HG03469 (cell line): ENCODE measurements at regions not wholly inside any gene's neighbourhood (a gene's known extent, or its start where the extent isn't known, plus 50 kb on each side); places are given as distances from the start of the nearest gene placed in this dataset.

Experiments used
- ATAC-seq: cut with Tn5 transposase; IDR thresholded peaks from one replicate; pipeline ENCODE4 v1.9.1; 2021; ENCODE audit warnings: mild to moderate bottlenecking, moderate library complexity, moderate number of reproducible peaks; ENCODE audit not compliant: unreplicated experiment

- ATAC-seq: no peak
Observed at GRCh38 chr16:51405361-51405760, 254.3 kb upstream of the SALL1 start.

GRCh38 chr16:51404386-51404785 lies 253.3 kb upstream of the SALL1 start:
- no peak for ATAC-seq

DNA sequence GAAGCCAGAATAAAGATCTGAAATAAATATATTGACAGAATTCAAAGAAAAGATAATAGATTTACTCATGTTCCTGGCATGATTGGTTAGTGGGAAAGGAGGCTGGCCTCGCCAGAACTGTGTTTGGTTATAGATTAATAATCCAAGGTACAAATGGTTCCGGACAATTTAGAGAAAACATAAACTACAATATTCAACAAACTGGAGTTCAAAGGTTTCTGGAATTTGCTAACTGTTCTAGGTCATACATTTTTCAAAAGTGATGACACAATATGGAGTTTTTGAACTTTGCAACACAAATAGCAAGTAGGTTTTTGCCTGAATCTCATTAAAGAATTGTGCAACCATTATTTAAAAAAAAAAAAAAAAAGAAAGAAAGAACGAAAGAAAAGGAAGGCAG lies 251.7 kb upstream of the SALL1 start:
- ATAC-seq: no peak

DNA sequence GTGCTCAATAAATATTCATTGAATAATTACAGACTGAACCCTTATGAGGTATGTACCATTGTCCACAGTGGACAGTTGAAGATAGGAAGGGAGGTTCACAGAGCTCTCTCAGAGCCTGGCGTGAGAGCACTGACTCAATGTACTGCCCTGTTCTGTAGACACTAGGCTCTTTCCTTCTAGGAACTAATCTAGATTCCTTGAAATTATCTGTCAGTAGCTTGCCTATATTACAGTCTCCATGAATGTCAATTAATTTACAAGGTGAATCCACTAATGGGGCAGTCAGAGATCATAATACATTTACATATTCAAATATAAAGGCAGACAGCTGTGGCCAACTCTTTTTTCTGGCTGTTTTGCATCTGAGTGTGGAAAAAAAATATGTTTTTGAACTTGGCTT lies 251.2 kb upstream of the SALL1 start:
- no peak for ATAC-seq

- no peak for ATAC-seq
Observed at GRCh38 chr16:51401673-51402072, 250.6 kb upstream of the SALL1 start.

DNA sequence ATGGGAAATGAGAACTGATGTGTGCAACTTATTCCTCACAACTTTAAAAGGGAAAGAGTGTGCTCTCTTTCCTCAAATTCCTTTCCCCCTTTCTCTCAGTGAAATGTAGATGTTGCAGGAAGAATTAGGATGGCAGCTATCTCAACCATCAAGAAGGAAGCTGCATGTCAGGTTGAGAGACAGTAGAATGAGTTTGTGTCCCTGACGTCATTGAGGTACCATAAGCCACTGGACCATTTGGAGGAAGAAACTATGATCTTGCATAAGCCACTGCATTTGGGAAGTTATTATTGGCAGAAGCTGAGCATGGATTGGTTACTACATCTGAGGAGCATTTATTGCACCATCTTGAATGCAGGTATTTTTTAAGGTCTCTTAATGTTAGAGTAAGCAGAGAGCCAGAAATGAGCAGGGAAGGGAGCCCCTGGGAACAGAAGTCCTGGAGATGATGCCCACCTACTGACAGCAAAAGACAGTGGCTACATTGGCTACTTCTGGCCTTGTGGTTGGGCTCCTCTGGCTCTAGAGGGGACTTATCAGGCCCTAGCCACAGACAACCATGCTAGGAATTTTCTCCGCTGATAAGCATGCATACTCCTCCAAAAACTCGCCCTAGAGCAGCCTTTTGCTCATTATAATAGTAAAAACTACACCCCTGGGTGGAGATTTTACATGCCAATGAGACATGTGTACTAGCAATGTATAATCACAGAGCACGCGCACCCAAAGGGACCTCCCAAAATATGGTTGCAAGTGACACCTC lies 249.0 kb upstream of the SALL1 start:
- no peak for ATAC-seq

- no peak for ATAC-seq
Observed at GRCh38 chr16:51394421-51394820, 243.4 kb upstream of the SALL1 start.

- no peak for ATAC-seq
Observed at GRCh38 chr16:51393381-51394005, 242.4 kb upstream of the SALL1 start.

DNA sequence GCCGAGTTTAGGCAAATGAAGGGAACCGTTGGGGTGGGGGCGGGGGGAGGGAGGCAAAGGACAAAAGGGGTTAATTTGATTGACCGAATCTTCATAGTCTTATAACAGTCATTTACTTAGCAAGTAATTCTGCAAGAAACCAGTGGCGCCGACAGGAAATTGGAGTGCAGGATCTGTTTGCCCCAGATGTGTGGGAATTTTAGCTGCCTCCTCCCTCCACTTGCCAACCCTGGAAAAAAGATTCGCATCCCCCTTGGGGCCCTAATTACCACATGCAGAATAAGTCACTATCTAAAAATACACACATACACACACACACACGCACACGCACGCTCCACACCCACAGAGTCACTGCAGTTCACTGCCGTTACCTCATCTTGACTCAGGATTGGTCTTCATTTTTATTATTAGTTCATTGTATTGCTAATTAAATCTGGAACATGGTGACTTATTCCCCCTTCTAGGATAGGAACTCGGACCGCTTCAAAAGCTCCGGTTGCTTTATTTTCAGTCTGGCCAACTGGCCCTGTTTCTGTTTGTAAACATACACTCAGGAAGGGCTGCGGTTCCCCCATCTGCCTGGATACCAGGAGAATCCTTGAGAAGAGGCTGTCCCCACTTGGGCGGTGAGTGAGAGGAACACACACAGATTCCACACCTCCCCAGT lies 241.6 kb upstream of the SALL1 start:
- ATAC-seq: no peak

- ATAC-seq: no peak
Observed at GRCh38 chr16:51391798-51392511, 240.9 kb upstream of the SALL1 start.

GRCh38 chr16:51390877-51391276 lies 239.8 kb upstream of the SALL1 start:
- no peak for ATAC-seq

DNA sequence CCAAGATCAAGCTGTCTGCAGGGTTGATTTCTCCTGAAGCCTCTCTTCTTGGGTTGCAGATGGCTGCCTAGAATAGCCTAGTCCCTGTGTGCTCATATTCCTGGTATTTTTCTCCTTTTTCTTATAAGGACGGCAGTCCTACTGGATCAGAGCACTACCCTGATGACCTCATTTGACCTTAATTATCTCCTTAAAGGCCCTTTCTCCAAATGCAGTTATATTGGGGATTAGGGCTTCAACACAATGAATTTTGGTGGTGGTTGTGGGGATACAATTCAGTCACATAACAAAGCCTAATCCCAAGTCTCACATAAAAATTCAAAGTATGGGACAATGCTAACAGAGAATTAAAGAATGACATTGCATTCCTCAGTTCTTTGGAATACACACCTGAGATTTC lies 238.8 kb upstream of the SALL1 start:
- ATAC-seq: no peak

DNA sequence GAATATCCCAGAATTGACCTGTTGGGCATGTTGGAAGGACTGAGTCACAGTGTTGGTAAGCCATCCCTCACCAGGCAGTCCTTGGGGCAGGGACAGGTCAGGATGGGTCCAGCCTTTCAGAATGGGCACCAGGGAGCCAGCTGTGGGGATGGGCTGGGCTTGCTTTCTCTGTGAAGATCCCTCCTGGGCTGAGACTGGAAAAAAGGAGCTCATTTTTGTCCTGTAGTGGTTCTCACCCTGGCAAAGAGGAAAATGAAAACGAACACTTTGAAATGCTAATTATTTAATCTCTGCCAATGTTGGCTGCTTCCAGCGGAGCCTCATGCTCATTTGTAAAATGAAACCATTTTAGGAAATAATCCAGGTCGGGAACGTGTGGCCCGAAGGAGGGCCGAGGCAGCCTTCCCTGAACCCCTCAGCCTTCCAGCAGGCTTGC lies 237.5 kb upstream of the SALL1 start:
- ATAC-seq: no peak

GRCh38 chr16:51383909-51384308 lies 232.8 kb upstream of the SALL1 start:
- ATAC-seq: no peak

GRCh38 chr16:51382940-51383339 lies 231.9 kb upstream of the SALL1 start:
- ATAC-seq: no peak

DNA sequence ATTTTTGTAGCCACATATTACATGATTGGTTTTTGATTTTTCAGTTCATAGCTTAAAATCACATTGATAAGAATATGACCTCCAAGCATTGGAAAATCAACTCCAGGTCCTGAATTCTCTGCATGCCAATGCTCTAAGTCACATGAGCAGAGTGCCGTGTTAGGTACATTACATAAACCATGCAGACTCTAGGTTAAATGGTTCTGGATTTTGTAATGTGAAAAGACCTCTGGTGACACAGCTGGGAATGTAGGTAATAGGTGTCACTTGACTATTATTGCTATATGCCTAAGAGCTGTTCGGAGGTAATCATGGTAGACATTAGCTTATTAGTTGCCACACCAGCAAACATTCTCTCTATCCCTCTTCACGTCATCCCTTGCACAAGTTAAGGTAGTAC lies 231.1 kb upstream of the SALL1 start:
- no peak for ATAC-seq

- no peak for ATAC-seq
Observed at GRCh38 chr16:51376080-51376479, 225.0 kb upstream of the SALL1 start.

DNA sequence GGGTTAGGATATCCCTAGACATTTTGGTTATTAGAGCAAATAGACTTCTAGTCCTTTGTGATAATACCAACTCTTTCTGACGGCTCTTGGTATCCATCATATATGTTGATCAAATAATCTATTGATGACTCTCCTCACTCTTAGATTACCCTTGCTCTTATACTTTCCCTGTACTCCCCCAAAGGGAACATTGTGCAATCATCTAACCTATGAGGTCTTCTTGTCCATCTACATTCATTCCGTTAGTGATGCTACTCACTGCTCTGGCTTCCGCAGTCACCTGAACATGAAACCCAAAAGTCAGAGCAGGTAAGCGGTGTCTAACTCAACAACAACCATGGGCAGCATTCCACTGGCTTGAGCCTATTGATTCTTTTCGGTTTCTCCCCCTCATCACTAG lies 223.7 kb upstream of the SALL1 start:
- ATAC-seq: no peak

GRCh38 chr16:51374346-51374745 lies 223.3 kb upstream of the SALL1 start:
- no peak for ATAC-seq

- no peak for ATAC-seq
Observed at GRCh38 chr16:51365715-51366114, 214.6 kb upstream of the SALL1 start.

DNA sequence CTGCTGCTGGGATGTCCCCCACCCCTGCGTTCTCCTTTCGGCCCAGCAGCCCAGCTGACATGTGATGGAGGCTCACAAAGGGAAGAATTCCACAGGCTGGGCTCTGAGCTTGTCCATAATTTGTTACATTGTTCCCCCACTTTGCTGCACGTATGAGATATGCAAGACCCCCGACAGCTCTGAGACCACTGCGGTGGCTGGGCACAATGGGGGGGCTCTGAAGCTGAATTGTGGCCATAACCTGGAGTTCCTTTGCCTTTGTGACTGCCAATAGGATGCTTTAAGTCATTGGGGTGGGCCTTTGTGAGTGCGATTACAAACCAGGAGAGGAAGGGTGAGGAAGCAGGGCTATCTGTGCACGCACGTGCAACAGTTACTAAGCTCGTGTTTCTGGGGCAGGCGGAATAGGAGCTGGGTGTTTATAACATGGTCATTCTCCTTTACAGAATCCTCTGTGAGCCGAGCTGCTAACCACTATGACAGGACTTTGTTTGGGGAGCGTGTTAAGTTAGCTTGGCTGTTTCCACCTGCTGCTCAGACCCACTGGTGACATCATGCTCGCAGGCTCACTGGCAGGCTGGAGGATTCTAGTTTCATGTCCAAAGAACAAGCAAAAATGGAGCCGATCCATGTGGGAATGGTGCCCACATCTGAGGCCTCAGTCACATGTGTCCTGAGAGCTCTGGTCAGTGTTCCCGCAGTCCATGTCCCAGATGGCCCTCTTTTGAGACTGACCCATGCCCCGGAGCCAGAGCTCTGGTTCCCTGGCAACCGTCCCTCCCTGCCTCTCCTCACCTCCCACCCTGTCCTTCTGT lies 208.3 kb upstream of the SALL1 start:
- ATAC-seq: no peak
